ENCODE measurements at regions not wholly inside any gene's neighbourhood (a gene's known extent, or its start where the extent isn't known, plus 50 kb on each side); places are given as distances from the start of the nearest gene placed in this dataset.

- H3K27me3 Mint-ChIP-seq (ENCODE audit: unreplicated experiment), result no peaks in the 10 kb centered on the region
- intact Hi-C loops (cut with micrococcal nuclease; ENCODE audit: unreplicated experiment), result no loop called here
- H3K36me3 Mint-ChIP-seq (ENCODE audit: insufficient read depth, unreplicated experiment), result no peaks in the 10 kb centered on the region
- BruUV-seq (replicated peaks), result no TSS peak
- TF ChIP-seq CTCF (IDR thresholded peaks at IDR 0.05; ENCODE audit: unreplicated experiment), result no peak
- DNase-seq, result no peak
- H3K27ac Mint-ChIP-seq (ENCODE audit: unreplicated experiment), result no peak overlapping the region
- no peak overlapping the region for H3K4me3 Mint-ChIP-seq (ENCODE audit: low read depth, unreplicated experiment)
- no peaks in the 10 kb centered on the region for H3K9me3 Mint-ChIP-seq (ENCODE audit: low read depth, unreplicated experiment)
- CTCF ChIA-PET, result no interaction called here
- H3K4me1 Mint-ChIP-seq (ENCODE audit: low read depth, unreplicated experiment), result no peaks in the 10 kb centered on the region
These were observed 430.7 kb upstream of the CFAP20DC start for GRCh38 chr3:59480486-59480995.

- H3K4me3 Mint-ChIP-seq (ENCODE audit: low read depth, unreplicated experiment), result no peak overlapping the region
- CTCF ChIA-PET, result no interaction called here
- no peaks in the 10 kb centered on the region for H3K4me1 Mint-ChIP-seq (ENCODE audit: low read depth, unreplicated experiment)
- peaks cover 7% of the 10 kb centered on the region for H3K9me3 Mint-ChIP-seq (ENCODE audit: low read depth, unreplicated experiment)
- TF ChIP-seq CTCF (IDR thresholded peaks at IDR 0.05; ENCODE audit: unreplicated experiment), result no peak
- H3K27me3 Mint-ChIP-seq (ENCODE audit: unreplicated experiment), result no peaks in the 10 kb centered on the region
- no TSS peak for BruUV-seq (replicated peaks)
- intact Hi-C loops (cut with micrococcal nuclease; ENCODE audit: unreplicated experiment), result no loop called here
- no peaks in the 10 kb centered on the region for H3K36me3 Mint-ChIP-seq (ENCODE audit: insufficient read depth, unreplicated experiment)
- no peak for DNase-seq
- H3K27ac Mint-ChIP-seq (ENCODE audit: unreplicated experiment), result no peak overlapping the region
These were observed 423.8 kb upstream of the CFAP20DC start for GRCh38 chr3:59473636-59474035.

GRCh38 chr3:59472541-59472940 is 422.7 kb upstream of the CFAP20DC start:
- Mint-ChIP-seq H3K9me3 (ENCODE audit: low read depth, unreplicated experiment) (peaks cover 7% of the 10 kb centered on the region), H3K4me1 (ENCODE audit: low read depth, unreplicated experiment) (no peaks in the 10 kb centered on the region), H3K27me3 (ENCODE audit: unreplicated experiment) (no peaks in the 10 kb centered on the region), H3K36me3 (ENCODE audit: insufficient read depth, unreplicated experiment) (no peaks in the 10 kb centered on the region), H3K27ac (ENCODE audit: unreplicated experiment) (no peak overlapping the region), H3K4me3 (ENCODE audit: low read depth, unreplicated experiment) (no peak overlapping the region)
- intact Hi-C loops (cut with micrococcal nuclease; ENCODE audit: unreplicated experiment), result no loop called here
- no peak for TF ChIP-seq CTCF (IDR thresholded peaks at IDR 0.05; ENCODE audit: unreplicated experiment)
- DNase-seq, result no peak
- CTCF ChIA-PET, result no interaction called here
- no TSS peak for BruUV-seq (replicated peaks)

- CTCF ChIA-PET, result no interaction called here
- no TSS peak for BruUV-seq (replicated peaks)
- no peaks in the 10 kb centered on the region for H3K27me3 Mint-ChIP-seq (ENCODE audit: unreplicated experiment)
- H3K9me3 Mint-ChIP-seq (ENCODE audit: low read depth, unreplicated experiment), result peaks cover 7% of the 10 kb centered on the region
- TF ChIP-seq CTCF (IDR thresholded peaks at IDR 0.05; ENCODE audit: unreplicated experiment), result no peak
- no peak overlapping the region for H3K4me3 Mint-ChIP-seq (ENCODE audit: low read depth, unreplicated experiment)
- no peak overlapping the region for H3K27ac Mint-ChIP-seq (ENCODE audit: unreplicated experiment)
- intact Hi-C loops (cut with micrococcal nuclease; ENCODE audit: unreplicated experiment), result no loop called here
- no peaks in the 10 kb centered on the region for H3K4me1 Mint-ChIP-seq (ENCODE audit: low read depth, unreplicated experiment)
- no peak for DNase-seq
- no peaks in the 10 kb centered on the region for H3K36me3 Mint-ChIP-seq (ENCODE audit: insufficient read depth, unreplicated experiment)
These were observed 420.3 kb upstream of the CFAP20DC start for GRCh38 chr3:59469948-59470723.

All from Calu3 (cell line).